Fibroblast of gingiva (primary cell): ENCODE measurements at regions not wholly inside any gene's neighbourhood (a gene's known extent, or its start where the extent isn't known, plus 50 kb on each side); places are given as distances from the start of the nearest gene placed in this dataset.

Experiments used
- DNase-seq: peaks from one replicate; pipeline ENCODE4 v3.0.0-alpha.2; 2011; ENCODE audit warnings: low read depth

DNA sequence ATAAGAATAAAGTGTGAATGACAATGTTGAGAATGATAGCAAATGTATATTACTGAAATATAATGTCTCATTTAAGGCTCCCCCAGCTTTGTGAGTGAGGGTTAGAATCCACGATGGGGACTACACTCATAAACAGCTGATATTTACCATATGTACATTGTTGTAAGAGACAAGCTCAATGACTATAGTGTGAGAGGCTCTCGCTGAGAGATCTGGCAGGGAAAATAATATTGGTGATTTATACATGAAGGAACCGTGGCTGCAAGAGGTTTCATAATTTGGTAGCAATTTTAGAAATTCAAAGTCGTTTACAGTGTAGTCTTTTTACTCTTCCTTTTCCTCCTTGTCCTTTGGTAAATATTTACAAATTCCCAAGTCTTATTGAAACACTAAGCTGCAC, 342.2 kb upstream of the AKR1E2 start:
- DNase-seq: no peak

DNA sequence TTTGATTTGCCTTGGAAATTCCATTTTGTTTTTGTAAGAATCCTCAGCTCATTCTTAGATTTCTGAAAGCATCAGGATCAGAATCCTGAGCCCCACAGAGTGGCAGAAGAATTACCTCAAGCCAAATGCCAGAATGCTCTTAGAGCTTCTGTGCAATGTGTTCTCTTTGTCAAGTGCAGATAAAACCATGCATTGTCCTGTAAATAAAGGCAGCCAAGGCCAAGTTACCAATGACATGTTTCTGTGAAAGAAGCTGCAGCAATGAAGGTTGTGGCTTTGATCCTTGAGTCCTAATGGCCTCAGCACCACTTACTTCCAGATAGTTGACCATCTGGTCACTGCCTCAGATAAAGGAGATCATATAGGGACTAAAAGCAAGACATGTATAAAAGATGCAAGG, 343.3 kb upstream of the AKR1E2 start:
- no peak for DNase-seq

DNA sequence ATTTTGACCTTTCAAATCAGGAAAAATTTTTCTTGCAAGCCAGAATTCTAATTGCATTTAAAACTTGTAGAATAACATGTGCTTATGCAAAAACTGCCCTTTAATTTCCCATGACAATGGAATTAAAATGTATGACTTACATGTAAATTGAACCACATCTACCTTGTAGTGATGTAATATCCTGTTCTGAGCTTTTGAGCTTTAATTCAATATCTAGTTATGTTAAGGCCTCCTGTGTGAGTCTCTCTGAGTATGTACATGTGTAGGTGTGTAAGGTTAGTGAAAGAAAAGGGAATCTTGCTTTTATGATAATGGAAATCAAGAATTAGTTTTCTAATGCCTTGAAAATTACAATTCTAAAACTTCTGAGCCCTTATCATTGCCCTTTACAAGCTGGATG, 344.8 kb upstream of the AKR1E2 start:
- no peak for DNase-seq

DNA sequence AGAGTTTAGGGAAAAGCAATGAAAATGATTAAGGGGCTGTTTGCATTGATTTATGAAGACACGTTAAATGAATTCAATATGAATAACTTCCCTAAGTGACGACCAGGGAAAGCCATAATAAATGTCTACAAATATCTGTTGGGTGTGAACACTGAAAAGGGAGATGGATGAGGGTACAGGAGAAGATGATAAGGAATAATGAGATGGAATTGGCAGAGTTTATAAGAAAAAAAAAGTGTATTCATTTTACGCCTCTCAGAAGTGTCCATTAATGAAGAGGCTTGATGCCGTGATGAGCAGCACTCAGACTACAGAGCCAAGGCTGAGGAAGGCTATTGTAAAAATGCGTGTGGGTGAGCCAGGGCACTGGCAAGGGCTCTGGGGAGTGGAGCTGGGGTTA, 346.7 kb upstream of the AKR1E2 start:
- DNase-seq: no peak

DNA sequence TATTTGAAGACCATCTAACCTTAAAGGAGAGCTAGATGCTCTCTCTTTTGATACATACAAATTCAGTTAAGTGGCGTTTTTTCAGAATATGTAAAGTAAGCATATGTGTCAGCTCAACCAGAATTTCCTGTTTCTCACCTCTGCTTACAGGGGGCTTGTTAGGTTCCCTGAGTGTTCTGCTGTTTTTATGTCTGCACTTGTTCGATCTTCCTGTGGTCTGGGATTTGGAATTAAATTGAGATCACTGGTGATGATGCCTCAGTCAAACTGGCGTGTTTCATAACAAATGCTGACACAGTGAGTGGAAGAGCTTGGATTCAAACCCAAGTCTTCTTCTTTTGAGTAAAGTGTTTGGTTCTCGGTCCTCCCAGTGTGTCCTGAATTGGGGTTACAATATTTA, 348.3 kb upstream of the AKR1E2 start:
- no peak for DNase-seq

DNA sequence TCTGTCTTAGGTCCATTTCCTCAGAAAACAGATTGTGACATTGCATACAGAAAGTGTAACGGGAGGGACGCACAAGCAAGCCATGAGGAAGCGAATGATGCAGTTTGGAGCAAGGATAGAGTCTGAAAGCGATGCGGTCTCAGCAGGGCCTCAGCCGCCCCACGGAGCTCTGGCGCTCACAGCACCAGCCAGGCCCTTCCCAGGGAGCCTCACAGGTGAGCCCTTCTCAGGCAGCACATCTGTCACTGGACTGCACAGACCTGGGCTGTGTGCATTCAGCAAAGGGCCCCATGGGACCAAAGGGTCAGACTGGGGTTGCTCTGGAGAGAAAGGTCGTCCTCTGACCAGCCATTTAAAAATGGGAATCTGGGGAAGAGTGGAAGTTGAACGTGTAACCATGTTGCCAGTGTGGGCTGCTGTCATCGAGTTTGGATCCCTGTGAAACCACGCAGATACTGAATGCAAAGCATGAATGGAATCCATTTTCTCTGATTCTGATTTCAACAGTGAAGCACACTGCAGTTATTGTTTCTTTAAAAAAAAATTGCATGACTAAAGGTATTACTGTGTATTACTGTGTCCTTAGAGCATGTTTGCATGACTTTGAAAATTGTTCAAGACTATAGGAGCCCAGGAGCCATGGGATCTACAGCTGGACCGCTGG, 350.0 kb upstream of the AKR1E2 start:
- no peak for DNase-seq

DNA sequence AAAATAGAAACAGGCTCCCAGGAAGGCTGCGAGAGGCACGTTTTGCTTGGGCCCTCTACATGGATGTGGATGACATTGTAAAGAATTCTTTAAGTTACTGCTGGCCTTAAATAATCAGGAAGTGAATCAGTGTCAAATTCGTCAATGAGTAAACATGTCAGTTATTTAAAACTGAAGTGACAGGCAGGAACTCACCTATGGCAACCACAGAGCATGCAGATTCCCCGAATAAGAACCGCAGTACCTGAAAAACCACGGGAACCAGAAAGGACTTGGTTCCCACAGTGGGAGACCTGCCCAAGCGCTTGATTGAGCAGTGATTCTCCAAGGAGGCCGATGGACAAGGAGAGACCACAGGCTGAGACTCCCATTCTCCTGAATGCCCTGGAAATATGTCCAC, 351.2 kb upstream of the AKR1E2 start:
- no peak for DNase-seq

DNA sequence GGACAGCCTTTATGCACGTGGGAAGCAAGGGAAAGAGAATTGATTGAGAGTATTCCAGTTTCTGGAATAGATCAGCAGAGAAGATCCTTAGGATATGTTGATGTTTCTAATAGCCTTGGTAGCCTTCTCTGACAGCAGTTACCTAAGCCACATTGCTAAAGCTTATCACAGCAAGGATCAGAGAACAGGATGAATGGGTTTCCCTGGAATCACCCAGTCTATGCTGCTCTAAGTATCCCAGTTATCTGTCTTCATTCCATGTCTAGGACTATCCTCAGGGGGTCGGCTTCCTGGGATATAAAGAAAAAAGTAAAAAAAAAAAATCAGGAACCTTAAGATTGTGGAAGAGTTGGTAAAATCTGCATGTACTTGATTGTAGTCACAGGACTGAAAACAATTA, 352.0 kb upstream of the AKR1E2 start:
- no peak for DNase-seq

DNA sequence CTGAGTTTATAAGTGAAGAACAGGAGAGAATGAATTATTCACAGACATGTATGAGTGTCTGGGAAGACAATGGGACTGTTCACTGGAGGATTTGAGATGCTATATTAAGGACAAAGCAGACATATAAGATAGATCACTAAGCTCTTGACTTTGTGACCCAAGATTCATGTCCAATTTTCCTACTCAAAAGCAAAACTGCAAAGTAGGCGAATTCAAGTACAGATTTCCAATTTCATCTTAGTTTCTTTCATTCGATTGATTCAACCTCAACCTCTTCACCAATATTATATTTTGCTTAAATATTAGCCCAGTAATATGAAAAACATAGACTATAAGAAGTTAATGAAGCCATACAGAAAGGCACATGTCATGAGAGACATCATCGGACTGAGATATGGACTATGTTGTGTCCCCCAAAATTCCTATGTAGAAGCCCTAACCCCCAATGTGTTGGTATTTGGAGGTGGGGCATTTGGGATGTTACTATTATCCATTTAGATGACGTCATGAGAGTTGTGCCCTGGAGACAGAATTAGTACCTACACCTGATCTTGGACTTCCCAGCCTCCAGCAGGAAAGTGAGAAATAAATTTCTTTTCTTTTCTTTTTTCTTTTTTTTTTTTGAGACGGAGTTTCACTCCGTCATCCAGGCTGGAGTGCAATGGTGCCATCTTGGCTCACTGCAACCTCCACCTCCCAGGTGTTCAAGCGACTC, 353.7 kb upstream of the AKR1E2 start:
- DNase-seq: no peak

DNA sequence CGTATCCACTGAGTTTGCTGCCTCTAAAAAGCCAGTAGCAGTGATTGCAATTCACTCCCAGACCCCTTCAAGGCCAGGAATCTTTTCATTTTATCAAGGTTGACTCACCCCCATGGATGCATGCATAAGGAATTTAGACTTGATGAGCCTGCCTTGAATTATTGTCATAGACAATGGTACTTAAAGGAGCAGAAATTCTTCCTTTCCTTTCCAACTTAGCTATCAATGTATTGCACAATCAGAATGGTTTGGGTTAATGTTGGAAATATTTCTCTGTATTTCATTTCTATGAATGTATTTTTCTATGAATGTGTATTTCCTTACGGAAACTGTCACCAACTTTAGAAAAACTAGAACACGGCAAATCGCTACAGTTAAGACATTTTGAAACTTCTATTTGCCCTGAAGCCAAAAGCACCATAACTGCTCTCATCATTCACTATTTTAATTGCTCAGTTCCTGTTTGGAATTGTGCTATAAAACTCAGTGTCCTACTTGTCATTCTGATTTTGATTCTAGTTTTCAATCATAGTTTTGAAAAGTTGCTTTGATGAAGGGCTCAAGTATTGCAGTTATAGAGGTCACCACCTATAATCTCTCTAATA, 355.7 kb upstream of the AKR1E2 start:
- peak; percentile 71 for DNase-seq

DNA sequence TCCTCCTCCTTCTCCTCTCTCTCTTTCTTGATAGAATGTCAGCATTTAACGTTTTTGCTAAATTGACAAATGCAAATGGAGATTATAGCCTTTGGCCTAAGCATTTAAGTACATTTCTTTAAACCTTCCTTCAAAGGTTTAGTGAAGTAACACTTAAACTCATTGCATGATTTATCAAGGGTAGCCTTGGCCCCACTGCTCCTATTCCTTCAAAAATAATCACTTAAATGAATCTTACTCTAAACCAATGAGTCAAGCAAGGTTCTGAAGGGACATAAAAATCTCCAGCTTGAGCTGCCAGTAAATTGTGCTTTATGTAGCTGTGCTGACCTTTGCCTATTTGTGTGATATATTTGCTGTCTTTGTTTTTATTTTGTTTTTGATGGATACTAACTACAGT, 358.5 kb upstream of the AKR1E2 start:
- no peak for DNase-seq

DNA sequence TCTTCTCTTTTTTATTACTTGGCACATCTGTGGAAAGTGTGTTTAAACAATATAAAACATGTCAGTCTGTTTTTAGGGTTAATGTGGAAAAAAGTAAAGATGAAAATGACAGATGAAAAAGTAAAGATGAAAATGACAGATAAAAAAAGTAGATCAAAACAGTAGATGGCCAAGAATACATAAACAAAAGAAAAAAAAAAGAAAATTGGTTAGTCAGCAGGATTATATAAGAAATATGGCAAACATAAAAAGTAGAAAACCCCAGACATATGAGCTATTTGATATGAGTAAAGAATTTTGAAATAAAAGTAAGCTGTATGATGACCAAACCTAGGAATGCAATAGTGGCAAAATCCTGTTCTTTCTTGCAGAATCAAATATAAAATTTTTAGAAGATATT, 365.7 kb upstream of the AKR1E2 start:
- no peak for DNase-seq

DNA sequence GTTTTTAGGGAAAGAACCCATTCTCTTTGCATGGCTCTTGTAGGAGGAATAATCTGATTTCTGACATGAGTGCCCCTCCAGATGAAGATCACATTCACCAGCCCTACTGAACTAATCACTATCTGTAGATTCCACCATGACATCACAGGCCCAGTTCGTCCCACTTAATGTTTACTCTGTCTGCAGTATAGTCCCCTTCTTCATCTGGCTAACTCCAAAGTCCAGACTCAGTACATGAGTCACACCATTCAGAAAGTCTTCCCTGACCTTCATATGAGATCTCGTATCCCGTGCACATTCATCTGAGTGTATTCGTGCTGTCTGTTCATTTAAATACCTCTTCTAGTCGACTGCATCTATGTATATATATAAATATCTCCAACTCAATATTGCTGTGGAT, 366.5 kb upstream of the AKR1E2 start:
- no peak for DNase-seq

DNA sequence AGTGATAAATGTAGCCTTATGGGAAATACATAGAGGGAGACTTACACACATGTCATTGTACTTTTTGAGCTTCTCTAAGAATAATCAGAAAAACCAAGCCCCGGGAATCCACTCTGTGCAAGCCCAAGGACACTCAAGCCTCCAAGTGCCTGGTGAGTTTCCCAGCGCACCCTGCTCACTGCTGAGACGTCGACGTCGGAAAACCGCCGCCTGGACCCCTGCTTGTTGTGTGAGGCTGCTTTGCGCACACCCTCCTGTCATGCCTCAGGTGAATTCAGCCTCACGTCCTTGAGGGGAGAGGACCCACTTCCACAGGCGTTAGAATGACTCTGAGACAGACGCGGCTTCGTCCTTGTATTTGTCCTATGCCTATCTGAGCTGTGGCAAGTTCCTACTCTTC, 368.4 kb upstream of the AKR1E2 start:
- no peak for DNase-seq

DNA sequence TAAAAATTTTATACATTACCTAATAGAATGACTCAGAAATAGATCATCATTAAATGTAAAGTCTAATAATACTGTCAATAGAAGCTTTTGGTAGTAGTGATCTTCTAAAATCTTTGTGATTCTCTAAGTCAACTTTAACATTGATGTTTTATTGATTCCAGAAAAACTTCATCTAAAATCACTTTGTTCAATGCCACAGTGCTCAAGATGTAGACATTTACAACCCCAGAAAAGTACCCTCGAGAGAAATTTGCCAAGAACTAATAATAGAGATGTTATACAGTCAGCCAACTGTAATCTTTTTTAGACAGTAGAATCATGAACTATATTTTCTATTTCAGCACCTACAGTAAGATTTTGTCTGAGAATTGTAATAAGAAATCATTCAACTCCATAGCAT, 369.2 kb upstream of the AKR1E2 start:
- no peak for DNase-seq

DNA sequence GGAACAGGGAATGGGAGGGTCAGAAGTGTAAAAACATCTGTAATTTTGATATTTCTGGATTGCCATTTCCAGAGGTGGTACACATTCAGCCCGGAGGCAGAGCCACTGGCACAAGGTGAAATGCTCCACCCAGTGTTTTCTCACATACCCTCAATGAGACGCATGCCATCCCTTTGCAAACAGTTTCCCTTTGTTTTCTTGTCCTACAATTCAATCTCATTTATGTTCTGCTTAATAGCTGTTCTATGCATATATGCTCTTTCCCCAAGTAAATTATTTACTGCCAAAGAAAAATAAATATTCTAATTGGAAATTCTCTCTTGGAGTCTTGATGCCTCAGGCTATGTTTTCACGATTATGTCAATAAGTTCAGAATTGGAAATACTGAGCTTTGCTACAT, 369.7 kb upstream of the AKR1E2 start:
- no peak for DNase-seq

DNA sequence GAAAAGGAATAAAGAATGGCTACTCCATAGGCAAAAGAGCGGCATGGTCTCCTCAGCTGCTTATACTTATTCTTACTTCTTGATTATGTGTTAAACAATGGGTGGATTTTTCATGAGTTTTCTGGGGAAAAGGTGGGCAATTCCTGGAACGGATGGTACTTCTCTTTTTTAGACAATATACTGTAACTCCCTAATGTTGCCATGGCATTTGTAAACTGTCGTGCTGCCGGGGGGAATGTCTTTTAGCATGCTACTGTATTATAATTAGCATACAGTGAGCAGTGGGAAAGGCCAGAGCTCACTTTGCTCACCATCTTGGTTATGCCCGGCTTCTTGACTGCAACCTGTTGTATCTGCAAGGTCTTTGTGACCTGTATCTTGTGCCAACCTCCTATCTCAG, 372.1 kb upstream of the AKR1E2 start:
- no peak for DNase-seq

DNA sequence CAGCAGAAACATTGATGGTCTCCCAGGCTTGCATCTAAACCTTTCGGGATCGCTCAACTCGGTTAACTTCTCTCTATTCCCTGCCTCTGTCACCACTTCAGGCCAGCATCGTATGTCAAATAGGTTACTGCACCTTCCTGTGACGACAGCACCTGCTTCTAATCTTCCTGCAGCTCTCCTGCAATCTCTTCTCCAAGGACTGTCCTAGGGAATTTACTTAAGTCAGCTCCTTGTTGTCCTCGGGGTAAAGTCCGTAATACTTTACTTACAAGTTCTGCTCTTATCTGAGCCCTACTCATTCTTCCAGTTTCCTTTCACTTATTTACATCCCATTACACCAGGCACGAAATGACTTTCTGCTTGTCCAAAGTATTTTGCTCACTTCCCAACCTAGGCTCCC, 372.7 kb upstream of the AKR1E2 start:
- DNase-seq: no peak

DNA sequence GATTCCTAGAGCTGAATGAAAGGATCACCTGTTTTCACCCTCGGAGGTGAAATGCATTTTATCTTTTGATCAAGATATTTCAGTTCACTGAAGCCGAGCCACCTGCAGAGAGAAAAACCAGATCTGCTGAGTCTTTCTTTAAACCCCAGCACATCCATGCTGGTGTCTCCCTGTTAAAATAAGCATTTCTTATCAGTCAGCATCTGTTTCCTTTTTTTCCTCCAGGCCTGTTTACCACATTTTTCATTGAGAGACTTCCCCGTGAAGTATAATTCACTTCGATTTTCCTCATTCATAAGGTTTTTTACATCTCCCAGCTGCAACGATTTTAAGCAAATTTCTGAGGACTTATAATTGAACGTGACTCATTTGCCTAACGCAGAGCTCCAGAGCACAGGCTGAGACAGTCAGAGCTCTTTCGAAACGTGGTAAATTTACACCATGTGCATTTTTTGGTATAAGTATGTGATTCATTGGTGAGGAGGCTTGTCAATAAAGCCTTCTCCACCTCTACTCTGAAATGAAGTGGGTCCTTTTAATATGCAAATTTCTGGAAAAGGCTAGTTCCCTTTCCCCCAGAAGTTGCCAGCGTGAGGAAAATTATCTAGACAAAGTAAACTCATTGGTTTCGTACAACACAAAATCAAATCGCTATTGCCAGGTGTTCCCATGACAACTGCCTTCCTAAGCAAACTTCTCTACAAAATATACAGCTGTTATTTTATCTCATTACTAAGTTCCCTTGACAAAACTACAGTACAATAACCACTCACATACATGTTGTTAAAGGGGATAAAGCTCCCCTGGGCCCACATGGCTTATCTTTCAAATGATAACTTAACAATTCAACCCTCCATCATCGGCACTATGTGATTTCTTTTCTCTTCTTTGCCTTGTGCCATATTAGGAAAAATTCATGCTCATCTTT, 374.8 kb upstream of the AKR1E2 start:
- DNase-seq: peak; percentile 91

DNA sequence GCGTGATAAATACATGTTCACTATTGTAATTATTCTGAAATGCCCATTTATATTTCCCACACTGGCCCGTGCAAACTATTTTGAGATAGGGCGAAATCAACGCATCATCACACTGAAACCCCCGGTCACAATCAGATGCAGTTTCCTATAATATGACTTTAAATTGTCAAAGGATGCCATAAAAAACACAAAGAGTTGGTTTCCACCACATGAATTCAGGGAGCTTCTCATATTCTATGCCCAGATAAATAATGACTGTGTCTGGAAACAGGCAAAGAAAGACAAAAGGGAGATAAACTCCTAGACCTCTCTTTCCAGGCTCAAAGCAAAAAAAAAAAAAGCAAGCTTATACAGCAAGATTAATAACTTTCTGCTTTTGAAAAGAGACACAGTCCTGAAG, 375.8 kb upstream of the AKR1E2 start:
- DNase-seq: no peak

DNA sequence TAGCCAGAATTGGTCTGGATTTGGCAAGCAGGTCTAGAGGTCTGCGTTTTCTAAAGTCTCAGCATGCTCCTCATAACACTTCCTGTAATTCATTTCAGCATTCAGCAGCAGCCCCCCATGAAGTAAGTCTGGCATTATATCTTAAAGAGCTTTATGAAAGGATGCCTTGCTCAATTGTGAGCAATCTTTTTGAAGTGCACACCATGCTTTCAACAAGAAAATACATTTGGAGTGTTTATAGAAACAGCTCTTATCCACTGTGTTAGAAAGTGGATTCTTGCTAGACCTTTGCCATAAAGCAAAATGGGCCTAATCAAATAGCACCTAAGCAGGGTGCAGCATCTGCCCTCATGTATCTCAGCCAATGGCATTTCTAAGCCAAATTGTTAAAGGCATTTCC, 378.0 kb upstream of the AKR1E2 start:
- DNase-seq: no peak

DNA sequence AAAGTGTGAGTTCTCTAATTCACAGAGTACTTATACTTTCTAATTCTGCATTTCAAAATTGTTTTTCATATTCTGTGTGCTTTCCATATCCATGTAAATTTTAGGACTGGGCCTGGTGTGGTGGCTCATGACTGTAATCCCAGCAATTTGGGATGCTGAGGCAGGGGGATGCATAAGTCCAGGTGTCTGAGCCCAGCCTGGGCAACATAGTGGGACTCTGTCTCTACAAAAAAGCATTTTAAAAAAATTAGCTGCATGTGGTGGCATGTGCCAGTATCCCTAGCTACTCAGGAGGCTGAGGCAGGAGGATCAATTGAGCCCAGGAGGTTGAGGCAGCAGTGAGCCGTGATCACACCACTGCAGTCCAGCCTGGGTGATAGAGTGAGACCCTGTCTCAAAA, 382.6 kb upstream of the AKR1E2 start:
- DNase-seq: no peak

DNA sequence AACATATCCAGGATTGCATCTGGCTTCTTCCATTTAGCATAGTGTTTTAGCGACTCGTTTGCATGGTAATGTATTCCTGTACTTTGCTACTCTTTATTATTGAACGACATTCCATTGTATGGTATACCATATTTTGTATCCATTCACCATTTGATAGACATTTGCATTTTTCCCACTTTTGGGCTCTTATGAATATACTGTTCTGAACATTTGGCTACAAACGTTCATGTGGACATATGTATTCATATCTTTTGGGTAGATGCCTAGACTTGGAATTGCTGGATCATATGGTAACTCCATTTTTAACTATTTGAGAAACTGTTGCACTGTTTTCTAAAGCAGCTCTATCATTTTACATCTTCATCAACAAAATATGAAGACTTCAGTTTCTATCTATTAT, 383.7 kb upstream of the AKR1E2 start:
- DNase-seq: no peak
